Spinal cord (tissue), 9 donors: ENCODE measurements at regions not wholly inside any gene's neighbourhood (a gene's known extent, or its start where the extent isn't known, plus 50 kb on each side); places are given as distances from the start of the nearest gene placed in this dataset.

ENCODE experiments used
- DNase-seq, 6 donors: peaks; one replicate each; pipeline versions ENCODE4 v3.0.0 to v3.0.0-alpha.2; 2013 to 2015; ENCODE audit warnings: low spot score in 6 of 6, low read depth in 4 of 6
- H3K27ac ChIP-seq: one replicate; pipeline ENCODE4 v1.5.1; 2013; ENCODE audit warnings: low read depth, low read length, control low read depth
- H3K27me3 ChIP-seq: one replicate; pipeline ENCODE4 v1.6.1; 2013; ENCODE audit warnings: low read length; ENCODE audit not compliant: control insufficient read depth, insufficient read depth
- H3K36me3 ChIP-seq: one replicate; pipeline ENCODE4 v1.6.1; 2013; ENCODE audit warnings: low read length; ENCODE audit not compliant: control insufficient read depth, insufficient read depth
- H3K4me1 ChIP-seq: one replicate; pipeline ENCODE4 v1.6.1; 2013; ENCODE audit warnings: low read length; ENCODE audit not compliant: control insufficient read depth, insufficient read depth
- H3K4me3 ChIP-seq: one replicate; pipeline ENCODE4 v1.5.1; 2013; ENCODE audit warnings: low read depth, low read length, control low read depth
- H3K9me3 ChIP-seq: one replicate; pipeline ENCODE4 v1.6.1; 2013; ENCODE audit warnings: low read length; ENCODE audit not compliant: control insufficient read depth, insufficient read depth
- WGBS: methylation state at CpG from one replicate; pipeline ENCODE4 v1.1.5; 2013; ENCODE audit warnings: missing lambda C conversion rate; ENCODE audit not compliant: insufficient coverage; 5-methylcytosine and 5-hydroxymethylcytosine counted together
- donor health status: healthy.

- H3K27ac ChIP-seq: no peak overlapping the region
- no peaks in the 10 kb centered on the region for H3K4me1 ChIP-seq
- no peaks in the 10 kb centered on the region for H3K27me3 ChIP-seq
- no peaks in the 10 kb centered on the region for H3K9me3 ChIP-seq
- H3K4me3 ChIP-seq: no peak overlapping the region
- H3K36me3 ChIP-seq: no peaks in the 10 kb centered on the region
- DNase-seq: no peak
Observed at GRCh38 chr17:52517176-52517575, 358.7 kb upstream of the CA10 start.

GRCh38 chr17:52515927-52516326 lies 357.4 kb upstream of the CA10 start:
- Histone ChIP-seq H3K27me3 (no peaks in the 10 kb centered on the region), H3K27ac (no peak overlapping the region), H3K4me3 (no peak overlapping the region), H3K9me3 (no peaks in the 10 kb centered on the region), H3K4me1 (no peaks in the 10 kb centered on the region), H3K36me3 (no peaks in the 10 kb centered on the region)
- WGBS: no CpG with 5 or more reads among the region's 2 CpGs
- DNase-seq: no peak

GRCh38 chr17:52505601-52506000 lies 347.1 kb upstream of the CA10 start:
- Histone ChIP-seq H3K27ac (no peak overlapping the region), H3K9me3 (no peaks in the 10 kb centered on the region), H3K27me3 (no peaks in the 10 kb centered on the region), H3K4me3 (no peak overlapping the region), H3K36me3 (no peaks in the 10 kb centered on the region), H3K4me1 (no peaks in the 10 kb centered on the region)
- DNase-seq: no peak

DNA sequence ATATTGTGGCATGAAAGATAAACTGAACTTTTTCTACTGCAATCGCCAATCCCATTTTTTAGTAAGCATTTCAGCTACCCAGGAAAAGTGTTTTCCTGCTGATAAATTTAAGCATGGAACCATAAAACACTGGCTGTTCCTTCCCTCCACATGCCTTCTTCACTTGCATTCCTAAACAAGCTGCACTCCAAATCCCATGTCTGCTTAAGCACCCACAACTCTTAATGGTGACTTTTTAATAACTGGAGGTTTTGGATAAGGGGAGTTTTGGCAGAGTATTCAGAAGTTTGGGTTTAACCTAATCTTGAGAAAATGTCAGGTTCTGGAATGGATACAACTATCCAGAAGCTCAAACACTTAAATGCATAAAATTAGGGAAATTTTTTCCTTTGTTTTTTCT lies 345.6 kb upstream of the CA10 start:
- 71% methylated on average over 1 of the region's 1 CpG for WGBS
- no peaks in the 10 kb centered on the region for H3K27me3 ChIP-seq

GRCh38 chr17:52495646-52496045 lies 337.1 kb upstream of the CA10 start:
- DNase-seq: no peak
- Histone ChIP-seq H3K36me3 (no peaks in the 10 kb centered on the region), H3K27ac (no peak overlapping the region), H3K4me1 (no peaks in the 10 kb centered on the region), H3K4me3 (no peak overlapping the region), H3K9me3 (no peaks in the 10 kb centered on the region), H3K27me3 (no peaks in the 10 kb centered on the region)
- 87% methylated on average over 5 of the region's 5 CpGs for WGBS

More for the DNA sequence above, 345.6 kb upstream of the CA10 start:
- Histone ChIP-seq H3K4me1 (no peaks in the 10 kb centered on the region), H3K4me3 (no peak overlapping the region), H3K27ac (no peak overlapping the region), H3K9me3 (no peaks in the 10 kb centered on the region), H3K36me3 (no peaks in the 10 kb centered on the region)
- DNase-seq: no peak

- WGBS: no CpG with 5 or more reads among the region's 3 CpGs
- H3K4me3 ChIP-seq: no peak overlapping the region
Observed at GRCh38 chr17:52482271-52482670, 323.8 kb upstream of the CA10 start.

GRCh38 chr17:52477824-52478699 lies 319.5 kb upstream of the CA10 start:
- Histone ChIP-seq H3K4me1 (no peaks in the 10 kb centered on the region), H3K27ac (no peak overlapping the region), H3K36me3 (no peaks in the 10 kb centered on the region), H3K27me3 (no peaks in the 10 kb centered on the region), H3K9me3 (no peaks in the 10 kb centered on the region), H3K4me3 (no peak overlapping the region)
- 90% methylated on average over 2 of the region's 9 CpGs for WGBS
- no peak for DNase-seq

More at GRCh38 chr17:52482271-52482670, 323.8 kb upstream of the CA10 start:
- Histone ChIP-seq H3K9me3 (no peaks in the 10 kb centered on the region), H3K27me3 (no peaks in the 10 kb centered on the region), H3K36me3 (no peaks in the 10 kb centered on the region), H3K4me1 (no peaks in the 10 kb centered on the region), H3K27ac (no peak overlapping the region)
- DNase-seq: no peak

- 82% methylated on average over 1 of the region's 2 CpGs for WGBS
- no peak overlapping the region for H3K27ac ChIP-seq
- H3K36me3 ChIP-seq: no peaks in the 10 kb centered on the region
- DNase-seq: no peak
- no peak overlapping the region for H3K4me3 ChIP-seq
- H3K27me3 ChIP-seq: no peaks in the 10 kb centered on the region
- H3K4me1 ChIP-seq: no peaks in the 10 kb centered on the region
- H3K9me3 ChIP-seq: no peaks in the 10 kb centered on the region
Observed at GRCh38 chr17:52476638-52477313, 318.3 kb upstream of the CA10 start.

DNA sequence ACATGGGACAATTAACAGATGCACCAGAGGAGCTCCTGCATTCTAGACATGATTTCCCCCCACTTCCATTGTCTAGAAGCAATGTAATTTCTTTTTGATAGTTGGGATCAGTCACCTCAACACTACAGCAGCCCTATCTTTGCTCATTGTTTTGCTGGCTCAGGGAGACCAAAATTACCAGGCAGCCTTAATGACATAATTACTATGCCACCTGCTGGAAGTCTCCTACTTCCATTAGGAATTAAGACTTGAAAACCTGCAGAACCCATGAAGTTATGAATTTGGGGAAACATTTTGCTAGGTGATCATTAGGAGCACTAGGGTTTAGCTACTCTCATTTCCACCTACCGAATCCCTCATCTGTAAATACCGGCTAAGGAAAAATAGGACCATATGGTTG lies 312.0 kb upstream of the CA10 start:
- H3K4me3 ChIP-seq: no peak overlapping the region
- no CpG with 5 or more reads among the region's 2 CpGs for WGBS
- no peak for DNase-seq
- H3K9me3 ChIP-seq: no peaks in the 10 kb centered on the region
- H3K27me3 ChIP-seq: no peaks in the 10 kb centered on the region
- H3K27ac ChIP-seq: no peak overlapping the region
- H3K36me3 ChIP-seq: no peaks in the 10 kb centered on the region
- no peaks in the 10 kb centered on the region for H3K4me1 ChIP-seq

DNA sequence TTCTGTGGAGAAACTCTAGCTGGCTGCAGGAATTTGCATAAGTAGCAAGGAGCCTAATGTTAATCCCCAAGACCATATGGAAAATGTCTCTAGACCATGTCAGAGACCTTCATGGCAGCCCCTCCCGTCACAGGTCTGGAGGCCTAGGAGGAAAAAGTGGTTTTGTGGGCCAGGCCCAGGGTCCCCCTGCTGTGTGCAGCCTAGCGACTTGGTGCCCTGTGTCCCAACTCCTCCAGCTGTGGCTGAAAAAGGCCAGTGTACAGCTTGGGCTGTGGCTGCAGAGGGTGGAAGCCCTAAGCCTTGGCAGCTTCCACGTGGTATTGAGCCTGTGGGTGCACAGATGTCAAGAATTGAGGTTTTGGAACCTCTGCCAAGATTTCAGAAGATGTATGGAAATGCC lies 306.9 kb upstream of the CA10 start:
- H3K36me3 ChIP-seq: no peaks in the 10 kb centered on the region
- H3K27me3 ChIP-seq: no peaks in the 10 kb centered on the region
- no peaks in the 10 kb centered on the region for H3K4me1 ChIP-seq
- H3K9me3 ChIP-seq: no peaks in the 10 kb centered on the region
- no peak overlapping the region for H3K4me3 ChIP-seq
- WGBS: 77% methylated on average over 3 of the region's 3 CpGs
- DNase-seq: no peak
- no peak overlapping the region for H3K27ac ChIP-seq
